Neural cell (in vitro differentiated cells): ENCODE measurements at regions not wholly inside any gene's neighbourhood (a gene's known extent, or its start where the extent isn't known, plus 50 kb on each side); places are given as distances from the start of the nearest gene placed in this dataset.
A peak's percentile ranks its signal among the peaks of the same experiment; 100 is the strongest.

Source experiments
- H2AFZ ChIP-seq: fragments of 200-600, 300-800 bp; sonication (generic), shearing (Covaris generic); 2 replicates; pipeline ENCODE4 v1.6.0; 2014; ENCODE audit warnings: low read depth, mild to moderate bottlenecking, antibody characterized with exemption, low read length, moderate library complexity
- H3F3A ChIP-seq: fragments of 200-600 bp; shearing (Covaris generic); 2 replicates; pipeline ENCODE4 v1.6.1; 2016; ENCODE audit warnings: mild to moderate bottlenecking, moderate library complexity, mixed read lengths, antibody characterized with exemption, low read length; ENCODE audit not compliant: insufficient read depth, poor library complexity, severe bottlenecking
- H3K27ac ChIP-seq: fragments of 200-600, 300-800 bp; sonication (generic), shearing (Covaris generic); 2 replicates; pipeline ENCODE4 v1.5.1; 2014; ENCODE audit warnings: mild to moderate bottlenecking, low read length, moderate library complexity
- H3K27me3 ChIP-seq: fragments of 300-800, 200-600 bp; sonication (generic), shearing (Covaris generic); 2 replicates; pipeline ENCODE4 v1.6.0; 2014; ENCODE audit warnings: mild to moderate bottlenecking, low read depth, low read length, moderate library complexity; ENCODE audit not compliant: insufficient read depth
- H3K36me3 ChIP-seq: fragments of 300-800, 200-600 bp; sonication (generic), shearing (Covaris generic); 2 replicates; pipeline ENCODE4 v1.5.1; 2014; ENCODE audit warnings: mild to moderate bottlenecking, antibody characterized with exemption, low read length, moderate library complexity; ENCODE audit not compliant: insufficient read depth
- H3K4me2 ChIP-seq: fragments of 300-800, 200-600 bp; sonication (generic), shearing (Covaris generic); 2 replicates; pipeline ENCODE4 v1.6.0; 2014; ENCODE audit warnings: mild to moderate bottlenecking, low read length
- H3K4me3 ChIP-seq: fragments of 300-800, 200-600 bp; sonication (generic), shearing (Covaris generic); 2 replicates; pipeline ENCODE4 v1.5.1; 2014; ENCODE audit warnings: mild to moderate bottlenecking, low read length, moderate library complexity
- H3K79me2 ChIP-seq: fragments of 200-600 bp; shearing (Covaris generic); replicated peaks from 2 replicates; pipeline ENCODE4 v1.6.0; 2014; ENCODE audit warnings: mild to moderate bottlenecking, low read length, moderate library complexity; ENCODE audit not compliant: insufficient read depth
- H3K9ac ChIP-seq: fragments of 300-800, 200-600 bp; sonication (generic), shearing (Covaris generic); 2 replicates; pipeline ENCODE4 v1.6.1; 2016; ENCODE audit warnings: mild to moderate bottlenecking, low read length, mixed read lengths
- H3K9me2 ChIP-seq: fragments of 200-600 bp; shearing (Covaris generic); 2 replicates; pipeline ENCODE4 v1.6.1; 2016; ENCODE audit warnings: mild to moderate bottlenecking, low read length, mixed read lengths; ENCODE audit not compliant: insufficient read depth
- H3K9me3 ChIP-seq: fragments of 200-600, 300-800 bp; sonication (generic), shearing (Covaris generic); 2 replicates; pipeline ENCODE4 v1.6.1; 2016; ENCODE audit warnings: mild to moderate bottlenecking, mixed run types, low read length, moderate library complexity, mixed read lengths
- H4K20me1 ChIP-seq: fragments of 200-600 bp; shearing (Covaris generic); 2 replicates; pipeline ENCODE4 v1.6.1; 2016; ENCODE audit warnings: mild to moderate bottlenecking, mixed run types; ENCODE audit not compliant: insufficient read depth
- EP300 ChIP-seq: fragments of 450-650 bp; conservative IDR thresholded peaks from 2 replicates; pipeline ENCODE4 v1.6.1; 2014; ENCODE audit warnings: antibody characterized with exemption, mild to moderate bottlenecking, moderate library complexity; ENCODE audit not compliant: poor library complexity, severe bottlenecking
- EZH2 ChIP-seq: fragments of 200-600, 300-800 bp; shearing (Covaris generic), sonication (generic); IDR thresholded peaks from 2 replicates; pipeline ENCODE4 v1.6.1; 2014; ENCODE audit warnings: antibody characterized with exemption, low read length, borderline replicate concordance, mild to moderate bottlenecking; ENCODE audit not compliant: insufficient read depth, poor library complexity, severe bottlenecking
- MXI1 ChIP-seq: fragments of 450-650 bp; conservative IDR thresholded peaks from 2 replicates; pipeline ENCODE4 v1.6.1; 2014; ENCODE audit warnings: antibody characterized with exemption, mild to moderate bottlenecking; ENCODE audit not compliant: poor library complexity, severe bottlenecking
- POLR2AphosphoS5 ChIP-seq: IDR thresholded peaks from 2 replicates; pipeline ENCODE4 v1.6.1; 2012
- RAD21 ChIP-seq: fragments of 450-650 bp; conservative IDR thresholded peaks from 2 replicates; pipeline ENCODE4 v1.6.1; 2014; ENCODE audit warnings: antibody characterized with exemption, mild to moderate bottlenecking, moderate library complexity
- SMC3 ChIP-seq: fragments of 450-650 bp; conservative IDR thresholded peaks from 2 replicates; pipeline ENCODE4 v1.6.1; 2014; ENCODE audit warnings: antibody characterized with exemption, mild to moderate bottlenecking, moderate library complexity; ENCODE audit not compliant: poor library complexity
- TAF1 ChIP-seq: IDR thresholded peaks from 2 replicates; pipeline ENCODE4 v1.6.1; 2012; ENCODE audit warnings: low read depth
- TF ChIP-seq, protein P1 (sequence below): fragments of 450-650 bp; IDR thresholded peaks from 2 replicates; pipeline ENCODE4 v1.5.1; 2014; ENCODE audit warnings: antibody characterized with exemption, mild to moderate bottlenecking, moderate library complexity; ENCODE audit not compliant: poor library complexity, severe bottlenecking
- TF ChIP-seq, protein P2 (sequence below): IDR thresholded peaks from 2 replicates; pipeline ENCODE4 v1.6.1; 2012; ENCODE audit warnings: borderline replicate concordance

DNA sequence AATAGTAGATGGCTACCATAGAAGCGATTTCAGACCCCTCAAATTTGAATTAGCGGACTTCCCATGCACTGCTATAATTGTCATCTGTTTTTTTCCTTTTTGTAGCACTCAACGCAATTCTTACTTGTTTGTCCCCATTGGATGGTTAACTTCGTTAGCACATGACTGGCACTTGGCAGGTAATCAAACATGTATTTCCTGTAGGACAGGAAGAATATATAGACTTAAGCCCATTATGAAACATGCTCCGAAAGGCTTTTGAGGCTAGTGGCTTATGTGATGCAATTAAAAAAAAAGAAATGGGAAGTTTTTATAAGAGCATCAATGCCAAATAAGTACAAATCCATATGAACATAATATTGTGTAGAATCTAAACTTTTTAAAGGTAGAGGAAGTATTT lies 301.2 kb downstream of the PSAT1 start:
- Histone ChIP-seq H3K36me3 (no peaks in the 10 kb centered on the region), H4K20me1 (no peaks in the 10 kb centered on the region), H3K4me3 (no peak overlapping the region), H3K9me3 (no peaks in the 10 kb centered on the region), H3K9ac (no peak overlapping the region), H3F3A (no peaks in the 10 kb centered on the region), H3K27me3 (no peaks in the 10 kb centered on the region), H3K27ac (no peak overlapping the region), H3K9me2 (no peaks in the 10 kb centered on the region), H2AFZ (no peak overlapping the region), H3K79me2 (no peaks in the 10 kb centered on the region), H3K4me2 (no peak overlapping the region)
- TF ChIP-seq SMC3, result no peak
- TF ChIP-seq, protein P1, sequence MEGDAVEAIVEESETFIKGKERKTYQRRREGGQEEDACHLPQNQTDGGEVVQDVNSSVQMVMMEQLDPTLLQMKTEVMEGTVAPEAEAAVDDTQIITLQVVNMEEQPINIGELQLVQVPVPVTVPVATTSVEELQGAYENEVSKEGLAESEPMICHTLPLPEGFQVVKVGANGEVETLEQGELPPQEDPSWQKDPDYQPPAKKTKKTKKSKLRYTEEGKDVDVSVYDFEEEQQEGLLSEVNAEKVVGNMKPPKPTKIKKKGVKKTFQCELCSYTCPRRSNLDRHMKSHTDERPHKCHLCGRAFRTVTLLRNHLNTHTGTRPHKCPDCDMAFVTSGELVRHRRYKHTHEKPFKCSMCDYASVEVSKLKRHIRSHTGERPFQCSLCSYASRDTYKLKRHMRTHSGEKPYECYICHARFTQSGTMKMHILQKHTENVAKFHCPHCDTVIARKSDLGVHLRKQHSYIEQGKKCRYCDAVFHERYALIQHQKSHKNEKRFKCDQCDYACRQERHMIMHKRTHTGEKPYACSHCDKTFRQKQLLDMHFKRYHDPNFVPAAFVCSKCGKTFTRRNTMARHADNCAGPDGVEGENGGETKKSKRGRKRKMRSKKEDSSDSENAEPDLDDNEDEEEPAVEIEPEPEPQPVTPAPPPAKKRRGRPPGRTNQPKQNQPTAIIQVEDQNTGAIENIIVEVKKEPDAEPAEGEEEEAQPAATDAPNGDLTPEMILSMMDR, result no peak
- TF ChIP-seq, protein P2, sequence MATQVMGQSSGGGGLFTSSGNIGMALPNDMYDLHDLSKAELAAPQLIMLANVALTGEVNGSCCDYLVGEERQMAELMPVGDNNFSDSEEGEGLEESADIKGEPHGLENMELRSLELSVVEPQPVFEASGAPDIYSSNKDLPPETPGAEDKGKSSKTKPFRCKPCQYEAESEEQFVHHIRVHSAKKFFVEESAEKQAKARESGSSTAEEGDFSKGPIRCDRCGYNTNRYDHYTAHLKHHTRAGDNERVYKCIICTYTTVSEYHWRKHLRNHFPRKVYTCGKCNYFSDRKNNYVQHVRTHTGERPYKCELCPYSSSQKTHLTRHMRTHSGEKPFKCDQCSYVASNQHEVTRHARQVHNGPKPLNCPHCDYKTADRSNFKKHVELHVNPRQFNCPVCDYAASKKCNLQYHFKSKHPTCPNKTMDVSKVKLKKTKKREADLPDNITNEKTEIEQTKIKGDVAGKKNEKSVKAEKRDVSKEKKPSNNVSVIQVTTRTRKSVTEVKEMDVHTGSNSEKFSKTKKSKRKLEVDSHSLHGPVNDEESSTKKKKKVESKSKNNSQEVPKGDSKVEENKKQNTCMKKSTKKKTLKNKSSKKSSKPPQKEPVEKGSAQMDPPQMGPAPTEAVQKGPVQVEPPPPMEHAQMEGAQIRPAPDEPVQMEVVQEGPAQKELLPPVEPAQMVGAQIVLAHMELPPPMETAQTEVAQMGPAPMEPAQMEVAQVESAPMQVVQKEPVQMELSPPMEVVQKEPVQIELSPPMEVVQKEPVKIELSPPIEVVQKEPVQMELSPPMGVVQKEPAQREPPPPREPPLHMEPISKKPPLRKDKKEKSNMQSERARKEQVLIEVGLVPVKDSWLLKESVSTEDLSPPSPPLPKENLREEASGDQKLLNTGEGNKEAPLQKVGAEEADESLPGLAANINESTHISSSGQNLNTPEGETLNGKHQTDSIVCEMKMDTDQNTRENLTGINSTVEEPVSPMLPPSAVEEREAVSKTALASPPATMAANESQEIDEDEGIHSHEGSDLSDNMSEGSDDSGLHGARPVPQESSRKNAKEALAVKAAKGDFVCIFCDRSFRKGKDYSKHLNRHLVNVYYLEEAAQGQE, result no peak

DNA sequence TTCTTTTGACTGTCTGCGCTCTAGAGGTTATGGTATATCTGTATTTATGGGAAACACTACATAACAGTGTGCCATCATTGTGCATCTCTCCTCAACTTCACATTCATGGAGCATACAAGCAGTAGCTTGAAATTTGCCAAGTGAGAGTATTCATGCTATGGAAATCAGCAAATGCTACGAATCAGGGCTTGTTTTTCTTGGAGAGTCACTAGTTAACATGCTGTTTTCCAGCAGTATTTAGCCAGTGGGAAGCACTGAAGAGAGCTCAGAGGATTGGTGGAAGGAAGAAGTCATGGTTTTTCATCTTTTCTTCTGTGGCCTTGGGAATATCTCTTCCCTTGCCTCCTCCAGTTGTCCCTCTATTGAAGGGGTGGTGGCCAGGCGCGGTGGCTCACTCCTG lies 303.0 kb downstream of the PSAT1 start:
- Histone ChIP-seq H4K20me1 (no peaks in the 10 kb centered on the region), H3F3A (no peaks in the 10 kb centered on the region), H2AFZ (no peak overlapping the region), H3K9me3 (no peaks in the 10 kb centered on the region), H3K9ac (no peak overlapping the region), H3K79me2 (no peaks in the 10 kb centered on the region), H3K4me2 (no peak overlapping the region), H3K27ac (no peak overlapping the region), H3K36me3 (no peaks in the 10 kb centered on the region), H3K9me2 (no peaks in the 10 kb centered on the region), H3K4me3 (no peak overlapping the region), H3K27me3 (no peaks in the 10 kb centered on the region)
- TF ChIP-seq MXI1 (no peak), TAF1 (no peak)

DNA sequence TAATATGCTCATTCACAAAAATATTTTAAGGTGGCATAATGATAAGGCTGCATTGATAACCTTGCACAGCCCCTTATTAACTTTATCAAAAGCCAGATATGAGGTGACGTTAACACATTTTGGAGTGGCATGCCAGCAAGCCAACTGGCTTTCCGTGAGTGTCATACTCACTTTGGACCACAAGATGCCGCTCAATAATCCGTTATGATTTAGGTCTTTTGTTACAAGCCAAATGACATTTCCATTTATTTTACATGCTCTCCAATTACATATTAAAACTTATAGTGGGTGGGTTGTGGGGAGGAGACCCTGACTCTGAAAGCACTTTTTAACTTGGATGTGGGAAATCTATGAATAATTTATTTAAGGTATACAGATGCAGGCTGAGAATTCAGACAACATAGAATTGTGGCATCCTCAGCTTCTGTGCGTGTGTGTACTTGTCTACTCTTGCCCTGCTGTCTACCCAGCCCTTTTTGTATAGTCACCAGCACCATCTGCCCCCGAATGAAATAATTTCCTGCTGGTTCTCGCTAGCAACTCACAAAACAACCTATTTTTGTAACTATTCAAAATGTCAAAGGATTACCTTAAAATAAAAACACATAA lies 305.1 kb downstream of the PSAT1 start:
- no peak overlapping the region for H3K9ac ChIP-seq
- H3K36me3 ChIP-seq, result no peaks in the 10 kb centered on the region
- H2AFZ ChIP-seq, result no peak overlapping the region
- H3F3A ChIP-seq, result no peaks in the 10 kb centered on the region
- H4K20me1 ChIP-seq, result no peaks in the 10 kb centered on the region
- no peak overlapping the region for H3K4me2 ChIP-seq
- H3K27ac ChIP-seq, result peak overlapping the region; percentile 37
- no peak overlapping the region for H3K4me3 ChIP-seq
- no peaks in the 10 kb centered on the region for H3K9me2 ChIP-seq
- H3K79me2 ChIP-seq, result no peaks in the 10 kb centered on the region
- TF ChIP-seq, protein P1, result peak; percentile 94
- no peak for TF ChIP-seq TAF1
- peak; percentile 96 for TF ChIP-seq RAD21
- TF ChIP-seq MXI1, result no peak
- no peak for TF ChIP-seq EP300
- peak; percentile 94 for TF ChIP-seq SMC3
- TF ChIP-seq, protein P2, result no peak
- TF ChIP-seq EZH2, result no peak
- no peak for TF ChIP-seq POLR2AphosphoS5
- no peaks in the 10 kb centered on the region for H3K27me3 ChIP-seq
- H3K9me3 ChIP-seq, result no peaks in the 10 kb centered on the region
